Glomerular visceral epithelial cell (primary cell): ENCODE measurements at regions not wholly inside any gene's neighbourhood (a gene's known extent, or its start where the extent isn't known, plus 50 kb on each side); places are given as distances from the start of the nearest gene placed in this dataset.

ENCODE experiments used
- DNase-seq: peaks from one replicate; pipeline ENCODE4 v3.0.0-alpha.2; 2016; ENCODE audit errors: extremely low spot score

DNA sequence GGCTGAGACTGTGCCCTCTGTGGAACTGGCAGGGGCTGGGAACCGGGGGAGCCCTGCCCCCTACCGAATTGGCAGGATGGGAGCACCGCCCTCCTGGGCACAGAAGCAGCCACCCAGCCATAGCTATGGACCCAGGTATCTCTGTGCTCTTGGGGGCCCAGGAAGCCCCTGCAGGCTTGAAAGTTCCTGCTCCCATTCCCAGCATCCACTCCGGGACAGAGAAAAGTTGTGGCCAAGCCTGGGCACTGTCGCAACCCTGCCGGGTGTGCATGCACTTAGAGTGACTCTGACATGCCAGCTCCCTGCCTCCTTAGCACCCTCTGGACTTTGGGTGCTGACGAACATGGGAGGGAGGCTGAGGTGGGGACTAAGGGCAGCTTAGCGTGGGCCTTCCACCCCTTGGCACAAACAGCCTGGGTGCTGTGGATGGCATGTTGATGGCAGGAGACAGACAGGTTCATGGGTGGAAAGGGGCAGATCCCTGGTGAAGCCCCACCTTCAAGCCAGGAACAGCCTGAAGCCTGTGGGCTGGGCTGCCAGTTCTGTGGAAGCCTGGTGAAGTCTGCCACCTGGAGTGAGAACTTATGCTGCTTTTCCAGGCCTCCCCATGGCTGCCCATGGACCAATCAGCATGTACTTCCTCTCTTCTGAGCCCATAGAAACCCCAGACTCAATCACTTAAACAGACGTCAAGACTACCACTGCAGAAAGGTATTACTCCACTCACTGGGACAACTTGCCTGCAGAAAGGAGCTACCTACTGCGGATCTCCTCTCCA, 279.0 kb downstream of the ATXN7L3B start:
- DNase-seq: no peak

GRCh38 chr12:74817499-74817898, 279.9 kb downstream of the ATXN7L3B start:
- no peak for DNase-seq

GRCh38 chr12:74818412-74818811, 280.8 kb downstream of the ATXN7L3B start:
- no peak for DNase-seq

DNA sequence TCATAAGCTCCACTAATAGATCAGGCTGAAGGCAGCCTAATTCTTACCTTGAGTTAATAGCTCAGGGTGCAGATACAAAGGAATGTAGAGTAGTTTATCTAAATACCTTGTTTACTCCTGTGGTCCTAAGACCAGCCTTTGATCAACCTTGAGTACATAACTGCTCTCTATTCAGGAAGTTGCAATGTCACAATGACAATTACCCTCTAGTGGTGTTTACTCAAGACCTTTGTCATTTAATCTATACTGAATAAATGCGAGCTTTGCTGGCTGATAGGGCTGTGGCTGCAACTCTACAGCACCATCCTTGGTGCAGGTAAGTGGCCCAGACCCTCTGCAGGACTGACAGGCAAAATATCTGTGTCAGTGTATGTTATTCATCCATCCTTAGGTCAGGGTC, 282.7 kb downstream of the ATXN7L3B start:
- DNase-seq: no peak

DNA sequence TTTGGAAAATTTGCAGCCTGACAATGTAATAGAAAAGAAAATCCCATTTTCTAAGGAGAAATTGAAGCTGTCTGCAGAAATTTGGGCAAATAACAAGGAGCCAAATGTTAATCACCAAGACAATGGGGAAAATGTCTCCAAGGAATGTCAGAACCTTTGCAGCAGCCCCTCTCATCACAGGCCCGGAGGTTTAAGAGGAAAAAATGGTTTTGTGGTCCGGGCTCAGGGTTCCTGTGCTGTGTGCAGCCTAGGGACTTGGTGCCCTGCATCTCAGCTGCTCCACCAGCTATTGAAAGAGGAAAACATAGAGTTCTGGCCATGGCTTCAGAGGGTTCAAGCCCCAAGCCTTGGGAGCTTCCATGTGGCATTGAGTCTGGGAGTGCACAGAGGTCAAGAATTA, 298.9 kb downstream of the ATXN7L3B start:
- DNase-seq: no peak

- no peak for DNase-seq
These were observed 308.5 kb downstream of the ATXN7L3B start for GRCh38 chr12:74846116-74846515.

- no peak for DNase-seq
These were observed 309.5 kb downstream of the ATXN7L3B start for GRCh38 chr12:74847169-74847568.

DNA sequence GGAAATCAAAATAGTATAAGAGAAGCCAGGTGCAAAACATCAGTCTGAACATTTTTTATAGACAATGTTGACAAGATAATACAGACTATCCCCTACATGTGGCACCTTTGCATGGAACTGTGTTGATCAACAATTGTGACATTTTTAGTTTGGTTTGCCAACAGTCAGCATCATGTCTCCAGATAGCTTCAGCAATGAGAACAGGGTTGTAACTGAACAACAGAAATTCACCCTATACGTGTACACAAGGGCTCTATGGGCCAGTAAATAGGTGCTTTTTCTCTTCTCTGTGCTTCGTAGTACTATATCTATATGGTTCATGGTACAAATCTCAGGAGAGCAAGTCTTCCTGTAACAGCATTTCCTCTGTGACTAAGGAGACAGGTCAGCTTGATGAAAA, 310.4 kb downstream of the ATXN7L3B start:
- no peak for DNase-seq

- no peak for DNase-seq
These were observed 312.2 kb downstream of the ATXN7L3B start for GRCh38 chr12:74849801-74850200.

DNA sequence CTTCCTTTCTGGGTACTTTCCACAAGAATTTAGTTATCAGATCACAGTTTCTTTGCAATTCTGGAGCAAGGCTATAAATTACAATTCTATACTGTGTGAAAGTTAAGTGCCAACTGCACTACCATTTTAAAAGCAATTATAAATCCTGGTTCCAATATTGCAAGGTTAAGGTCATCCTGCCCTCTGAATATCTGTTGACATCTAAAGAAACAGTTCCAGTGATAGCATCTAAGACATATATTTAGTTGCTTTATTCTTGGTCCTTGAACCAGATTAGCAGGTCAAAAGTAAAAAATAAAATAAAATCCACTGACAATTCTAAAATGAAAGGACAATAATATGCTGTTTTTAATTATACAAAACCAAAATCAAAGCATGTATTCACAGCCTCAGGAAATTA, 334.2 kb downstream of the ATXN7L3B start:
- no peak for DNase-seq

GRCh38 chr12:74885775-74886174, 323.9 kb downstream of the KCNC2 start:
- no peak for DNase-seq

GRCh38 chr12:74889073-74889472, 320.6 kb downstream of the KCNC2 start:
- DNase-seq: no peak

GRCh38 chr12:74889563-74890236, 319.9 kb downstream of the KCNC2 start:
- DNase-seq: peak; percentile 64

DNA sequence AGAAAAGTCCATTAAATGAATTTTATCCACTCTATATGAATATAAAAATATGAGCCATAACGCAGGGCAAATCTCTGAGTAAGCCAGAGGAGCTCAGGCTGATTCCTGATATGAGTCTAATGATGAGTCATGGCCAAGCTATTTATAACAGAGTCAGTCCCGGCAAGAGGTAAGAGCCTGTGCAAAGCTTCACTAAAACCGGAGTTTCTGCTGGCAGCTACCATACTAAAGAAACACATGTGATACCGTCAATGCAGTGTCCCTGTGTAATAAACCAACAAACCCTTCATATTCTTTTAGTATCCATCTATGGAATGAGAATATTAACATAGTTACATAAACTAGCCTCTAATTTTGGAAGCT, 319.4 kb downstream of the KCNC2 start:
- peak; percentile 79 for DNase-seq

- no peak for DNase-seq
These were observed 318.5 kb downstream of the KCNC2 start for GRCh38 chr12:74891083-74891668.

DNA sequence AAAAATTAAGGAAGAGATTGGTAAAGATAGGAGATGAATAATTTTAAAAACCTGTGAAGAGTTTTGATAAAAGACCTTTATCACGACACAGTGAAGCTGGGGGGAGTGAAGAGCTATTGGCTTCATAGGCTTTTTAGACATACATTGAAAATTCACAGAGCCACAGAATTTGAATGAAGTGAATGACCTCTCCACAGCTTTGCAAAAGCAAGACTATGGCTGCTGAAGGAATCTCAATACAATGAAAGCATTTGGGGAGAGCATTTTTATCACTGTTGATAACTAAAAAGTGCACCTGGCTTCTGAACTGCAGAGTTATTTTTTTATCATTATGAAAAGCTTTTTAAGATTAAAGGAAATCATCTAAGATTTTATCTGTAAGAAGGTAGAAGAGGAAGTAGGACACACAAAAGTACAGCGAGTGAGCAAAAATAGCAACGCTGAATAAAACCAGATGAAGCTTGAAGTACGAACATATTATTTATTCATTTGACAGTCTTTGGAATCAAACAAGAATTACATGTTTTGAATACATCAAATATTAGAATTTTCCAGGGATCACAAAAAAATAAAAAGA, 317.5 kb downstream of the KCNC2 start:
- DNase-seq: no peak

DNA sequence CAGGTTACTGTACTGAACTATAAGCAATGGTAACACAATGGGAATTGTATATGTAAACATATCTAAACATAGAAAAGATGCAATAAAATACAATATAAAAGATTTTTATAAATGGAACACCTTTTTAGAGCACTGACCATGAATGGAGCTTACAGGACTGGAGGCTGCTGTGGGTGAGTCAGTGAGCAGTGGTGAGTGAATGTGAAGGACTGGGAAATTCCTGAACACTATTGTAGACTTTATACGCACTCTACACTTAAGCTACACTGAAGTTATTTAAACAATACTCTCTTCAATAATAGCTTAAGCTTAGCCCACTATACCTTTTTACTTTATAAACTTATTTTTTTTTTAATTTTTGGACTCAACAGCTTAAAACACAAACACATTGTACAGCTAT, 313.5 kb downstream of the KCNC2 start:
- DNase-seq: peak; percentile 51

DNA sequence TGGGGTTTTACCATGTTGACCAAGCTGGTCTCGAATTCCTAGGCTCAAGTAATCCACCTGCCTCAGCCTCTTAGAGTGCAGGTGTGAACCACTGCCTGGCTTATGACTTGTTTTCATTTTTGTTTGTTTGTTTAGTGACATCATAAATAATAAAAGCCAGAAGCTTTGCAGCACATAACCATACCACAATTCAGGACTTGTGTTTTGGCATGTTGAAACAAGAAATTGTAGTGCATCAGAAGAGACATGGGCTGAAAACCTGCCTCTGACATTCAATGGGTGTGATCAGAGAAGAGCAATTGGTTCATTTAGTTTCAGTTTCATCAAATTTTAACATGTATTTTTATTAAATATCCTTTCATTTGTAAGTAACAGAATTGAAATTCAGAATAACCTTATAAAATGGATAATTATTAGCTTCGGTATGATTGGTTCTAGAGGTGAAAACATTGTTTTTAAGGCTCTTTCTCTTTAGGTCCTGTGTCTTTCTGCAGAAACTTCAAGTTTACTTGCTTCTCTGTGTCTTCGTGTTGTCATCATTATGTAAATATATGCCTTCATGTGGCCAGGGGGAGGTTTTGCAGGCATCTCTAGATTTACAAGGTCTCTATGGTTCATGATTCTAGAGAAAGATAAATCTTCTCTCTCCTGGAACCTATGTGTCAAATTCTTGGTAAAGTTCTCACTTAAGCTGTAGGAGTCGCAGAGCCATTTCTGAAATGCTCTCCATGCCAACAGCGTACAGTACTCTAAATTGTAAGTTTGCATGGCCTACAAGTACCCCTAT, 312.0 kb downstream of the KCNC2 start:
- no peak for DNase-seq

DNA sequence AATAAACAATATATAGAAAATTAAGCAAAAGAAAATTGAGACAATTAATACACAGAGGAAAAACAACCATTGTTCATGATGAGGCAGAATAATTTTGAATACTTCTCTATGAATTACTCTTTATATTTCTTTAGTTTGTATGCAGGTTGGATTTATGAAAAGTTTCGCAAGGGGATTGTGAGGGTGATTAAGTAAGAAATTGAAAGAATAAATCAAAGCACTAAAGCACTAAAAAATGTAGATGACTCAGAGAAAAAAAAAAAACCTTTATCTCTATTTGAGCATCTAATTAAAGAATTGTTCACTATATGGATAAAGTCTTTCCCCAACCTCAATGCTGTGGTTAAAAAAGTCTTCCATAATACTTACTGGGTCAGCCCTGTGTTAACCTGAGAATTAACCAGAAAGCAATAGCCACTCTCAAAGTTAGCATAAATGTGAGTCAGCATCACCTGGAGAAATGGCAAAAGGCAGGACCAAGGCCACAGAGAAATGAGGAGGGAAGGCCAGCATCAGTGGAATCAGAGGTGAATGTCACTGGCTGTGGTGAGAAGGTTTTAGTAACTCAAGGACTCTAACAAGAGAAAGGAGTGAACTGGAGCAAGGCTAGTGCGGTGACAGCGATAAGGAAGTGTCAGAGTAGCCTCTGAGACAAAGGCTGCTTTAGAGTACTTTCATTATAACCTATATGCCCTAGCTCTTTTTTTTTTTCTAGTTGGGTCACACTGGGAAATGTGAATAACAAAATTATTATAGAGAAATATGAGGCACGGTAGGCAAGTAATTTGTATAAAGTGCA, 310.4 kb downstream of the KCNC2 start:
- peak; percentile 16 for DNase-seq

- no peak for DNase-seq
These were observed 309.4 kb downstream of the KCNC2 start for GRCh38 chr12:74900232-74900631.

GRCh38 chr12:74903522-74903921, 306.1 kb downstream of the KCNC2 start:
- no peak for DNase-seq
